GM21528 (cell line): ENCODE measurements at regions not wholly inside any gene's neighbourhood (a gene's known extent, or its start where the extent isn't known, plus 50 kb on each side); places are given as distances from the start of the nearest gene placed in this dataset.
A peak's percentile ranks its signal among the peaks of the same experiment; 100 is the strongest.

ENCODE experiments used
- ATAC-seq: cut with Tn5 transposase; IDR thresholded peaks from one replicate; pipeline ENCODE4 v1.9.1; 2021; ENCODE audit warnings: mild to moderate bottlenecking, moderate library complexity; ENCODE audit not compliant: unreplicated experiment, low FRiP score

- ATAC-seq: no peak
These were observed 790.6 kb downstream of the MAFB start for GRCh38 chr20:39898467-39898852.

GRCh38 chr20:39897781-39898466, 791.1 kb downstream of the MAFB start:
- no peak for ATAC-seq

GRCh38 chr20:39897058-39897457, 792.0 kb downstream of the MAFB start:
- no peak for ATAC-seq

GRCh38 chr20:39894067-39894466, 795.0 kb downstream of the MAFB start:
- no peak for ATAC-seq

GRCh38 chr20:39893003-39893685, 795.9 kb downstream of the MAFB start:
- ATAC-seq: no peak

- no peak for ATAC-seq
These were observed 798.3 kb downstream of the MAFB start for GRCh38 chr20:39890697-39891096.

GRCh38 chr20:39888310-39888709, 800.7 kb downstream of the MAFB start:
- no peak for ATAC-seq

GRCh38 chr20:39886650-39887190, 802.3 kb downstream of the MAFB start:
- ATAC-seq: no peak

GRCh38 chr20:39885975-39886649, 802.9 kb downstream of the MAFB start:
- ATAC-seq: no peak

- ATAC-seq: no peak
These were observed 806.2 kb downstream of the MAFB start for GRCh38 chr20:39882806-39883205.

- no peak for ATAC-seq
These were observed 808.1 kb downstream of the MAFB start for GRCh38 chr20:39880890-39881289.

- ATAC-seq: no peak
These were observed 809.7 kb downstream of the MAFB start for GRCh38 chr20:39879296-39879695.

- no peak for ATAC-seq
These were observed 810.2 kb downstream of the MAFB start for GRCh38 chr20:39878809-39879208.

- ATAC-seq: no peak
These were observed 810.7 kb downstream of the MAFB start for GRCh38 chr20:39878320-39878719.

GRCh38 chr20:39877788-39878187, 811.2 kb downstream of the MAFB start:
- no peak for ATAC-seq

GRCh38 chr20:39876976-39877635, 811.9 kb downstream of the MAFB start:
- no peak for ATAC-seq

GRCh38 chr20:39875492-39876110, 813.4 kb downstream of the MAFB start:
- ATAC-seq: no peak

- ATAC-seq: peak; percentile 88
These were observed 814.8 kb downstream of the MAFB start for GRCh38 chr20:39874049-39874893.

GRCh38 chr20:39873286-39873685, 815.8 kb downstream of the MAFB start:
- ATAC-seq: no peak

GRCh38 chr20:39871013-39871412, 818.0 kb downstream of the MAFB start:
- ATAC-seq: no peak
